HG03039 (cell line): ENCODE measurements at regions not wholly inside any gene's neighbourhood (a gene's known extent, or its start where the extent isn't known, plus 50 kb on each side); places are given as distances from the start of the nearest gene placed in this dataset.
A peak's percentile ranks its signal among the peaks of the same experiment; 100 is the strongest.
"Not testable (repeated sequence)": the region's sequence is repeated elsewhere in the genome, so short reads cannot be mapped to it uniquely, and the experiment has no call there.

Source experiments
- ATAC-seq: cut with Tn5 transposase; IDR thresholded peaks from one replicate; pipeline ENCODE4 v1.9.1; 2021; ENCODE audit warnings: mild to moderate bottlenecking, moderate library complexity; ENCODE audit not compliant: unreplicated experiment

- ATAC-seq = no peak
Observed at GRCh38 chr7:50251765-50252164, 52.8 kb upstream of the IKZF1 start.

GRCh38 chr7:50246551-50246950 lies 58.0 kb upstream of the IKZF1 start:
- no peak for ATAC-seq

GRCh38 chr7:50242111-50242510 lies 62.4 kb upstream of the IKZF1 start:
- ATAC-seq = not testable (repeated sequence)

GRCh38 chr7:50240699-50241098 lies 63.8 kb upstream of the IKZF1 start:
- ATAC-seq = not testable (repeated sequence)

GRCh38 chr7:50229964-50230363 lies 74.6 kb upstream of the IKZF1 start:
- ATAC-seq = no peak

- ATAC-seq = no peak
Observed at GRCh38 chr7:50228148-50228547, 76.4 kb upstream of the IKZF1 start.

- no peak for ATAC-seq
Observed at GRCh38 chr7:50227726-50228125, 76.8 kb upstream of the IKZF1 start.

- peak; percentile 62 for ATAC-seq
Observed at GRCh38 chr7:50226669-50227068, 77.8 kb upstream of the IKZF1 start.

GRCh38 chr7:50226145-50226544 lies 78.4 kb upstream of the IKZF1 start:
- no peak for ATAC-seq

GRCh38 chr7:50221433-50221832 lies 83.1 kb upstream of the IKZF1 start:
- no peak for ATAC-seq

- no peak for ATAC-seq
Observed at GRCh38 chr7:50221028-50221427, 83.5 kb upstream of the IKZF1 start.

GRCh38 chr7:50220273-50220672 lies 84.2 kb upstream of the IKZF1 start:
- ATAC-seq = no peak

GRCh38 chr7:50217821-50218281 lies 86.7 kb upstream of the IKZF1 start:
- ATAC-seq = no peak

GRCh38 chr7:50217401-50217800 lies 87.1 kb upstream of the IKZF1 start:
- ATAC-seq = no peak

GRCh38 chr7:50216626-50217025 lies 87.9 kb upstream of the IKZF1 start:
- no peak for ATAC-seq

GRCh38 chr7:50214771-50215170 lies 89.7 kb upstream of the IKZF1 start:
- no peak for ATAC-seq

GRCh38 chr7:50214126-50214670 lies 90.3 kb upstream of the IKZF1 start:
- no peak for ATAC-seq

- ATAC-seq = no peak
Observed at GRCh38 chr7:50213622-50214017, 90.9 kb upstream of the IKZF1 start.

- ATAC-seq = no peak
Observed at GRCh38 chr7:50212666-50213621, 91.6 kb upstream of the IKZF1 start.

GRCh38 chr7:50212016-50212325 lies 92.5 kb upstream of the IKZF1 start:
- no peak for ATAC-seq

- ATAC-seq = no peak
Observed at GRCh38 chr7:50211130-50212015, 93.1 kb upstream of the IKZF1 start.
